CD8-positive, alpha-beta memory T cell (primary cell): ENCODE measurements at regions not wholly inside any gene's neighbourhood (a gene's known extent, or its start where the extent isn't known, plus 50 kb on each side); places are given as distances from the start of the nearest gene placed in this dataset.
"Not testable (repeated sequence)": the region's sequence is repeated elsewhere in the genome, so short reads cannot be mapped to it uniquely, and the experiment has no call there.

Experiments used
- CTCF ChIA-PET: fragments of 350-600 bp; sonication (Branson Sonifier 250); formaldehyde crosslinking; loops from one replicate; lab custom pipeline; 2021; ENCODE audit warnings: antibody characterized with exemption; lab: Charles Lee
- POLR2A ChIA-PET: fragments of 350-600 bp; sonication (Branson Sonifier 250); formaldehyde crosslinking; loops from one replicate; lab custom pipeline; 2021; ENCODE audit warnings: antibody characterized with exemption; lab: Charles Lee
- DNase-seq, 5 donors: peaks; one replicate each; pipeline versions ENCODE4 v3.0.0 to v3.0.0-alpha.2; 2020 to 2022; ENCODE audit warnings: mixed read lengths in 1 of 5
- H3K27ac ChIP-seq: one replicate; pipeline ENCODE4 v1.7.0; 2013; ENCODE audit warnings: low read depth, mild to moderate bottlenecking, low read length, moderate library complexity
- H3K27me3 ChIP-seq: 2 replicates; pipeline ENCODE4 v1.7.0; 2013; ENCODE audit warnings: low read length, mild to moderate bottlenecking; ENCODE audit not compliant: insufficient read depth, poor library complexity, severe bottlenecking
- H3K36me3 ChIP-seq: 2 replicates; pipeline ENCODE4 v1.7.0; 2013; ENCODE audit warnings: mild to moderate bottlenecking, low read length, moderate library complexity; ENCODE audit not compliant: insufficient read depth
- H3K4me1 ChIP-seq: 2 replicates; pipeline ENCODE4 v1.7.0; 2013; ENCODE audit warnings: mild to moderate bottlenecking, low read length, moderate library complexity; ENCODE audit not compliant: insufficient read depth
- H3K4me3 ChIP-seq: 2 replicates; pipeline ENCODE4 v1.7.0; 2013; ENCODE audit warnings: mild to moderate bottlenecking, low read length
- H3K9me3 ChIP-seq: 2 replicates; pipeline ENCODE4 v1.7.0; 2013; ENCODE audit warnings: mild to moderate bottlenecking, low read length
- H3K27ac Mint-ChIP-seq, 8 donors: one replicate each; pipeline ENCODE4 v1.8.0; 2020 to 2021; ENCODE audit warnings: mixed read lengths in 8 of 8, mild to moderate bottlenecking in 6 of 8, inconsistent platforms in 3 of 8, moderate library complexity in 3 of 8
- H3K27me3 Mint-ChIP-seq, 2 donors: one replicate each; pipeline ENCODE4 v1.8.0; 2020 to 2021; ENCODE audit warnings: mixed read lengths in 2 of 2, mild to moderate bottlenecking in 1 of 2, moderate library complexity in 1 of 2
- H3K36me3 Mint-ChIP-seq, 3 donors: one replicate each; pipeline ENCODE4 v1.8.0; 2020 to 2021; ENCODE audit warnings: mixed read lengths in 3 of 3, inconsistent platforms in 1 of 3, mild to moderate bottlenecking in 1 of 3
- H3K4me1 Mint-ChIP-seq, 3 donors: one replicate each; pipeline ENCODE4 v1.8.0; 2020 to 2021; ENCODE audit warnings: mixed read lengths in 3 of 3, inconsistent platforms in 1 of 3, mild to moderate bottlenecking in 1 of 3
- H3K4me3 Mint-ChIP-seq, 7 donors: one replicate each; pipeline ENCODE4 v1.8.0; 2020 to 2021; ENCODE audit warnings: mixed read lengths in 7 of 7, mild to moderate bottlenecking in 6 of 7, moderate library complexity in 4 of 7, inconsistent platforms in 2 of 7
- H3K9me3 Mint-ChIP-seq, 5 donors: one replicate each; pipeline ENCODE4 v1.8.0; 2020 to 2022; ENCODE audit warnings: mixed read lengths in 5 of 5, mild to moderate bottlenecking in 3 of 5, moderate library complexity in 2 of 5, inconsistent platforms in 1 of 5

DNA sequence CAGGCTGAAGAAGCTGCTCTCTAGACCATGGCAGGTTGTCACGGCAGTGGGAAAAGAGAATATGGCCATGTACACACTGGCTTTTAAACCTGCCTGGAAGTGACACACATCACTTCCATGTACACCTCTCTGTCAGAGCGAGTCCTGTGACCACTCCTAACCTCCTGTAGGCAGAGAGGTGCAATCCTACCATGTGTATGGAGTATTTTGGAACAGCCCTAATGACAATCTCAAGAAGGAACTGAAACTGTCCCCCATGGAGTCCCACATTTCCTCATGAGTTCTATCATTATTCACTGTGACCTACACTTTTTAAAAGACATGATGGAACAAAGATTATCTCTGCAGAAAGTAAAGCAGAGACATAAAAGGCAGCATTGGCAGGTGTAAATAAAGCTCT is 153.4 kb upstream of the PFN2 start:
- Mint-ChIP-seq H3K27ac (no peak overlapping the region), H3K9me3 (peaks cover 0 to 1% (median 0%) of the 10 kb centered on the region in 5 donors), H3K4me1 (no peaks in the 10 kb centered on the region), H3K36me3 (no peaks in the 10 kb centered on the region), H3K27me3 (peaks cover 1 to 35% of the 10 kb centered on the region in 2 donors), H3K4me3 (no peak overlapping the region)
- Histone ChIP-seq H3K27me3 (peaks cover 6% of the 10 kb centered on the region), H3K9me3 (no peaks in the 10 kb centered on the region), H3K27ac (no peak overlapping the region), H3K4me1 (no peaks in the 10 kb centered on the region), H3K36me3 (no peaks in the 10 kb centered on the region), H3K4me3 (no peak overlapping the region)
- DNase-seq = no peak
- ChIA-PET CTCF (no interaction called here), POLR2A (no interaction called here)

GRCh38 chr3:150123249-150123648 is 152.6 kb upstream of the PFN2 start:
- H3K9me3 ChIP-seq, DNase-seq, H3K27ac Mint-ChIP-seq, CTCF ChIA-PET, H3K4me1 Mint-ChIP-seq, H3K36me3 ChIP-seq, H3K4me3 Mint-ChIP-seq, H3K36me3 Mint-ChIP-seq, H3K9me3 Mint-ChIP-seq, POLR2A ChIA-PET, H3K4me3 ChIP-seq, H3K4me1 ChIP-seq, H3K27ac ChIP-seq, H3K27me3 ChIP-seq: not testable (repeated sequence)
- peaks cover 1 to 36% of the 10 kb centered on the region in 2 donors for H3K27me3 Mint-ChIP-seq

GRCh38 chr3:150118219-150118618 is 147.5 kb upstream of the PFN2 start:
- no peaks in the 10 kb centered on the region for H3K36me3 Mint-ChIP-seq
- no peaks in the 10 kb centered on the region for H3K4me1 ChIP-seq
- H3K27me3 Mint-ChIP-seq = peaks cover 0 to 36% of the 10 kb centered on the region in 2 donors
- ChIA-PET POLR2A (no interaction called here), CTCF (no interaction called here)
- H3K9me3 ChIP-seq = no peaks in the 10 kb centered on the region
- H3K27me3 ChIP-seq = no peaks in the 10 kb centered on the region
- peaks cover 0 to 1% (median 0%) of the 10 kb centered on the region in 5 donors for H3K9me3 Mint-ChIP-seq
- no peaks in the 10 kb centered on the region for H3K36me3 ChIP-seq
- no peak overlapping the region for H3K27ac ChIP-seq
- H3K27ac Mint-ChIP-seq = no peak overlapping the region
- H3K4me1 Mint-ChIP-seq = no peaks in the 10 kb centered on the region
- no peak for DNase-seq
- H3K4me3 Mint-ChIP-seq = no peak overlapping the region
- no peak overlapping the region for H3K4me3 ChIP-seq

DNA sequence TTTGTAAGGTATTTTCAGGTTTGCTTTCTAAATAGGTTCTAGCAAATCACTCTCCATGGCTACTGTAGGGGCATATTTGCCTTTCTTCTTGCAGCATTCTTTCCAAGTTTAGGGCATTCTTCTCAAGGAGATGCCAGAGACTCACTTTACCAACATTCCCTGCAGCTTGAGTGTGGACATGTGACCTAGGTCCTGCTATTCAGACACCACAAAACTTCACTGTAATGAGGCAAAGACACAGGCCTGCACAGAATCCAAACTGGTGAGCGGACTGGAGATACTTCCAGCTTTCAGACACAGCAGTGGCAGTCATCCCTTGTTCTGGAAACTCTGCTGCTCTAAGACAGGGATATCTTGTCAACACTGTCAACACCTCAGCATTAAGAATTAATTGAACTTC is 146.4 kb upstream of the PFN2 start:
- CTCF ChIA-PET = no interaction called here
- no peak for DNase-seq
- Histone ChIP-seq H3K27ac (no peak overlapping the region), H3K27me3 (no peaks in the 10 kb centered on the region), H3K36me3 (no peaks in the 10 kb centered on the region), H3K9me3 (no peaks in the 10 kb centered on the region), H3K4me3 (no peak overlapping the region), H3K4me1 (no peaks in the 10 kb centered on the region)
- Mint-ChIP-seq H3K27me3 (peaks cover 0 to 38% of the 10 kb centered on the region in 2 donors), H3K36me3 (no peaks in the 10 kb centered on the region), H3K4me1 (no peaks in the 10 kb centered on the region), H3K9me3 (peaks cover 0 to 1% (median 0%) of the 10 kb centered on the region in 5 donors), H3K4me3 (no peak overlapping the region), H3K27ac (no peak overlapping the region)
- POLR2A ChIA-PET = no interaction called here

GRCh38 chr3:150116196-150116595 is 145.5 kb upstream of the PFN2 start:
- Histone ChIP-seq H3K36me3 (no peaks in the 10 kb centered on the region), H3K4me1 (no peaks in the 10 kb centered on the region), H3K27me3 (no peaks in the 10 kb centered on the region), H3K4me3 (no peak overlapping the region), H3K9me3 (no peaks in the 10 kb centered on the region), H3K27ac (no peak overlapping the region)
- ChIA-PET POLR2A (no interaction called here), CTCF (no interaction called here)
- DNase-seq = no peak
- Mint-ChIP-seq H3K4me3 (no peak overlapping the region), H3K27ac (no peak overlapping the region), H3K27me3 (peaks cover 0 to 34% of the 10 kb centered on the region in 2 donors), H3K36me3 (no peaks in the 10 kb centered on the region), H3K9me3 (no peaks in the 10 kb centered on the region), H3K4me1 (no peaks in the 10 kb centered on the region)

- Histone ChIP-seq H3K4me1 (no peaks in the 10 kb centered on the region), H3K4me3 (no peak overlapping the region), H3K9me3 (no peaks in the 10 kb centered on the region), H3K27ac (no peak overlapping the region), H3K36me3 (no peaks in the 10 kb centered on the region), H3K27me3 (no peaks in the 10 kb centered on the region)
- Mint-ChIP-seq H3K36me3 (no peaks in the 10 kb centered on the region), H3K27ac (no peak overlapping the region), H3K9me3 (no peaks in the 10 kb centered on the region), H3K27me3 (peaks cover 0 to 37% of the 10 kb centered on the region in 2 donors), H3K4me1 (no peaks in the 10 kb centered on the region), H3K4me3 (no peak overlapping the region)
- no peak for DNase-seq
- ChIA-PET CTCF (no interaction called here), POLR2A (no interaction called here)
Observed at GRCh38 chr3:150114873-150115540, 144.3 kb upstream of the PFN2 start.

- Mint-ChIP-seq H3K36me3 (no peaks in the 10 kb centered on the region), H3K4me3 (no peak overlapping the region), H3K27me3 (peaks cover 0 to 31% of the 10 kb centered on the region in 2 donors), H3K9me3 (no peaks in the 10 kb centered on the region), H3K27ac (no peak overlapping the region), H3K4me1 (no peaks in the 10 kb centered on the region)
- no peaks in the 10 kb centered on the region for H3K27me3 ChIP-seq
- no peak overlapping the region for H3K27ac ChIP-seq
- H3K4me1 ChIP-seq = no peaks in the 10 kb centered on the region
- ChIA-PET CTCF (no interaction called here), POLR2A (no interaction called here)
- DNase-seq = no peak
- H3K9me3 ChIP-seq = no peaks in the 10 kb centered on the region
- H3K36me3 ChIP-seq = no peaks in the 10 kb centered on the region
- H3K4me3 ChIP-seq = no peak overlapping the region
Observed at GRCh38 chr3:150114273-150114672, 143.6 kb upstream of the PFN2 start.

GRCh38 chr3:150110097-150110496 is 139.4 kb upstream of the PFN2 start:
- H3K27ac ChIP-seq = no peak overlapping the region
- no peak overlapping the region for H3K4me3 ChIP-seq
- H3K9me3 ChIP-seq = no peaks in the 10 kb centered on the region
- ChIA-PET POLR2A (no interaction called here), CTCF (no interaction called here)
- Mint-ChIP-seq H3K4me3 (no peak overlapping the region), H3K4me1 (no peaks in the 10 kb centered on the region), H3K27ac (no peak overlapping the region), H3K27me3 (peaks cover 0 to 11% of the 10 kb centered on the region in 2 donors), H3K9me3 (no peaks in the 10 kb centered on the region), H3K36me3 (no peaks in the 10 kb centered on the region)
- no peaks in the 10 kb centered on the region for H3K27me3 ChIP-seq
- H3K36me3 ChIP-seq = no peaks in the 10 kb centered on the region
- H3K4me1 ChIP-seq = no peaks in the 10 kb centered on the region
- DNase-seq = no peak
